Frontal cortex (tissue), 3 donors: ENCODE measurements at regions not wholly inside any gene's neighbourhood (a gene's known extent, or its start where the extent isn't known, plus 50 kb on each side); places are given as distances from the start of the nearest gene placed in this dataset.
"Not testable (repeated sequence)": the region's sequence is repeated elsewhere in the genome, so short reads cannot be mapped to it uniquely, and the experiment has no call there.

Source experiments
- DNase-seq, 2 donors: peaks; one replicate each; pipeline ENCODE4 v3.0.0; 2012; ENCODE audit warnings: low spot score in 2 of 2
- FAIRE-seq: peaks from 2 replicates; lab custom pipeline; 2012; peaks lifted over from hg19 to GRCh38; lab: Jason Lieb, UNC
- donor health status: control.
- donor health status: control.
- donor health status: control.

DNA sequence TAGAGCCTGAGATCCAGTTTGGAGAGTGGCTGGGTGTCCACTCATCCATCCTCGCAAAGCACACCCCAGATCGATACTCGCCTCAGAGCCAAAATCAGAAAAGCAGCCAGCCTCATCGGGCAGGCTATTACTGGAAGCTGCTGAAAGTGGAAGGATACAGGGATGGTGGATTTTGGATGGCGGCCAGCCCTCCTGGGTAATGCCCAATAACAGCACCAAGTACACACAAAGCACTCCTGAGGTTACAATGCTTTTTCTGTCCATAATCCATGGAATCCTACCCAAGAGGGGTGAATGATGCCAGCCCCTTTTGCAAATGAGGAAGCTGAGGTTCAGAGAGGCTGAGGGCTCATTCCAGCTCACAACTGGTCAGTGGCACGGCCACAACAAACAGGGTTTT lies 93.1 kb upstream of the SLC6A11 start:
- no peak for DNase-seq
- no peak for FAIRE-seq

DNA sequence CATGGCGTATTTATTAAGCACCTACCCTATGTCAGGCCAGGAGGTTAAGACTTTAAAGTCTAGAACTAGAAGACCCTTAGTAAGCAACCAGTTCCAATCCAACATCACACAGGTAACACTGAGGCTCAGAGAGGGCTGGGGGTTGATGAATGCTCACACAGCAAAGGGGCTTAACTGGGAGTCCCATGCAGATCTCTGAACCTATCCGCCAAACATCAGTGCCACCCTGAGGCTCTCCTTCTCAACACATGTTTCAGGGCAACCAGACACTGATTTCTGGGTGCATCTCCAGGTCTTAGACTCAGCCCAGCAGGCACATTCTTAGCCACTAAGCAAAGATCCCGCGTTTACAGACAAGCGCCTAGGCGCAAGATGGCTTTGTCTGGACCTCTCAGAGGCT lies 92.0 kb upstream of the SLC6A11 start:
- DNase-seq (no peak), FAIRE-seq (no peak)

DNA sequence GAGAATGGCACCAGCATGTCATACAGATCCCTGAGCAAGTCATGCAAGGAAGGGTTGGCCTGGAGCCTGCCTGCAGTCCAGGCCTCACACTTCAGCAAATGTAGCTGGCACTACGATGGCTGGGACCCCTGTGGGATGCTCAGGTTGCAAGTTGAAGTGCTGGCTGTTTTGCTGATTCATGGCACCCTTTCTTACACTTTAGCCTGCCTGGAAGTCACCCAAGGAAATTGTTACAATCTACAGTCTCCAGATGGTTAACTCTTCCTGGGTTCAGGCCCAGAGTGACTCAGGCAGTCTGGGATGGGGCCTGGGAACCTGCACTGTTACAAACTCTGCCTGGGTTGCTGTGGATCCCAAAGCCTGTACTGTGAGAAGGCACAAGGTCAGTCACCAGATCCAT lies 91.0 kb upstream of the SLC6A11 start:
- FAIRE-seq, result no peak

DNA sequence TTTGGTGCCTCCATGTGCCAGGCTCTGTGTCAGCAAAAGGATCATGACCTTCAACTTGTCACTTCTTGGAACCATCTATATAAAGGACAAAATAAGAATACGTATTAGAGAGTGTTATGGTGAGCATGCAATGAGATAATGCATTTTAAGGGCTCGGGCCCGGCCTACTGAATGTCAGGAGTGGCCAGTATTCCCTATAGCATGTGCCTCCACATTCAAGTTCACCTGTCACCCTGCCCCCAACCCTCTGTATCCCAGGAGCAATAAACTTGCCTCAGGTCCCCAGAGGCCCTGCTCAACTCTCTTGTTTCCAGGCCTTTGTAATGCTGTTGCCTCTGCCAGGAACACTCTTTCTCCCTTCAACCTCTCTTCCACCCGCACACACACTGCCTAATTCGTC lies 90.2 kb upstream of the SLC6A11 start:
- FAIRE-seq (no peak), DNase-seq (no peak)

More for the DNA sequence above, 91.0 kb upstream of the SLC6A11 start:
- DNase-seq, result no peak

DNA sequence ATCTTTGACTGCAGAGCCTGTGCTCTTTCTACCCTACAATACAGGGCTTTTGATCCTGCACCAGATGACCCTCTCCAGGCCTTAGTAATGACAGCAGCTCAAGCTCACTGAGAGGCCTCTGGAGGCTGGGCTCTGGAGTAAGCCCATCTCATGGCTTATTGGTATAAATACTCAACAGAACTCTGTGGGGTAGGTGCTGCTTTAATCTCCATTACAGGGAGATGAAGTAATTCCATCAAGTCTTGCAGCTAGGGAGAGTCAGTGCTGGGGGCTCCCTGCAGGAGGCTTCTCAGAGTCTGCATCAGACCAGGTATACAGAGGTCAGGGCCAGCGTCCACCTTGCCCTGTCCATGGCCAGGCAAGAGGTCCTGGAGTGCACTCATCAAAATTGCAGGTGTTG lies 89.2 kb upstream of the SLC6A11 start:
- no peak for DNase-seq
- no peak for FAIRE-seq

DNA sequence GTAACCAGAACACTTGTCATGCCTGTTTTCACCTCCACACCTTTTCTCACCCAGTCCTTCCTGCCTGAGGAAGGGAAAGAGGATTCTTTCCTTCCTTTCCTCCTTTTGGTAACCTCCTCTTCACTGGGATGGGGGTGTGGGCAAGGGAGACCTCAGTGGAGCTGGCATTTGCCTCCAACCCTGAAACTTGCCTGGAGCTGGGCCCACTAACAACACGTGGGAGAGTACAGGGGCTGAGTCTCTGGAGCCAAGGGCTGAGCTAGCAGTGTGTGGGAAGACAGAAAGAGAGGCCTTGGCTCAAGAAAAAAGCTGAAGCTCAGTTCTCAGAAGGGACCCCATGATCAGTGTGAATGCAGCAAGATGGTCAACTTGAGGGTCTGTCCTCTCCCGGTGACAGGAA lies 86.6 kb upstream of the SLC6A11 start:
- no peak for FAIRE-seq
- DNase-seq, result no peak

DNA sequence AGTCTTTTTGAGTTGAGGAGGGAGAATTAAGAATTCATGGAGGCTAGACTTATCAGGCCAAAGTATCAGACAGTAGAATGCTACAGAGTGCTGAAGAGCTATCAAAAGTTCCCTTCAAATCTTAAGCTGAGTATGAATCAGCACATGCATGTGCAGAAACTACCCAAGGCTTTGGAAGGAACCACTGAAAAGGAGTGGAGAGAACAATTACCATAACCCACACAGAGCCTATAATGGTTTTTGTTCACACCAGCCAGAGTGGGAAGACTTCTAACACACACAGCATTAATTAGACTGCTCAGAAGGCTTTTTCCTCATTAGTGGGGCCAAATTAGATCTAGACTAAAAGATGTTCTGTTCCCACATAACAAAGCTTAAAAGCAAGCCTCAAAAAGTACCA lies 83.7 kb upstream of the SLC6A11 start:
- no peak for FAIRE-seq

DNA sequence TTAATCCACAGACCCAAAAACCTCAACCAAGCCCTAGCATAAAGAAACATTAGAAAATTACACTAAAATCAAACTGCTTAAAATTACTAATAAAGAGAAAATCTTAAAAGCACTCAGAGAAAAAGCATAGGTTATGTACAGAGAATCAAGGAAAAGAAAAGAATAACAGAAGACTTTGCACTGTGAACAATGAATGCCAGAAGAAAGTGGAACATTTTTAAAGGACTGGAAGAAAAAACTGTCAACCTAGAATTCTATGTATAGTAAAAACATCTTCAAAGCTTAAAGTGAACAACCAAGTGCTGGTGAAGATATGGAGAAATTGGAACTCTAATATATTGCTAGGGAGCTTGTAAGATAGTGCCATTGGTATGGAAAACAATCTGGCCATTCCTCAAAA lies 82.7 kb upstream of the SLC6A11 start:
- no peak for FAIRE-seq
- no peak for DNase-seq

More for the DNA sequence above, 83.7 kb upstream of the SLC6A11 start:
- DNase-seq, result no peak

DNA sequence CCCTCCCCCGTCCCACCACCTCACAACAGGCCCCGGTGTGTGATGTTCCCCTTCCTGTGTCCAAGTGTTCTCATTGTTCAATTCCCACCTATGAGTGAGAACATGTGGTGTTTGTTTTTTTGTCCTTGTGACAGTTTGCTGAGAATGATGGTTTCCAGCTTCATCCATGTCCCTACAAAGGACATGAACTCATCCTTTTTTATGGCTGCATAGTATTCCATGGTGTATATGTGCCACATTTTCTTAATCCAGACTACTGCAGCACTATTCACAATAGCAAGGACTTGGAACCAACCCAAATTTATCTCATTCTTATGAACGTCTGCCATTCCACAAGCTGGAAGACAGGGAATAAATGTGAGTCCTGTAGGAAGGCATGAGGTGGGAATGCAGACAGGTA lies 79.6 kb upstream of the SLC6A11 start:
- not testable (repeated sequence) for FAIRE-seq, DNase-seq

DNA sequence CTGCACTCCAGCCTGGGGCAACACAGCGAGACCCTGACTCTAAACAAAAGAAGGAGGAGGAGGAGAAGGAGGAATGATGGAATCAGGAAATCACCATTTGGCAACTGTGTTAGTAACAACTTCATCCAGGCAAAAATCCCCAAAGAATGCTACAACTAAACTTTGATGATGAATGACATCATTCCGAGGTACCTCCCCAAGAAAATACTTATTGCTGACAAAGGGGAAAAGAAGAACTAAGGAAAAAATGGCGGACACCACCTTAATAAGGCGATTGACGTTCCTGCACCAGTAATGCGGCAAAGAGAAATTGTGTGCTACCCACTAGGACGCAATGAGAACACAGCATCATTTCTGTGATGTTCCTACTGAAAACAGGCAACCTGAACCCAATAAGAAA lies 78.2 kb upstream of the SLC6A11 start:
- DNase-seq (no peak), FAIRE-seq (no peak)

DNA sequence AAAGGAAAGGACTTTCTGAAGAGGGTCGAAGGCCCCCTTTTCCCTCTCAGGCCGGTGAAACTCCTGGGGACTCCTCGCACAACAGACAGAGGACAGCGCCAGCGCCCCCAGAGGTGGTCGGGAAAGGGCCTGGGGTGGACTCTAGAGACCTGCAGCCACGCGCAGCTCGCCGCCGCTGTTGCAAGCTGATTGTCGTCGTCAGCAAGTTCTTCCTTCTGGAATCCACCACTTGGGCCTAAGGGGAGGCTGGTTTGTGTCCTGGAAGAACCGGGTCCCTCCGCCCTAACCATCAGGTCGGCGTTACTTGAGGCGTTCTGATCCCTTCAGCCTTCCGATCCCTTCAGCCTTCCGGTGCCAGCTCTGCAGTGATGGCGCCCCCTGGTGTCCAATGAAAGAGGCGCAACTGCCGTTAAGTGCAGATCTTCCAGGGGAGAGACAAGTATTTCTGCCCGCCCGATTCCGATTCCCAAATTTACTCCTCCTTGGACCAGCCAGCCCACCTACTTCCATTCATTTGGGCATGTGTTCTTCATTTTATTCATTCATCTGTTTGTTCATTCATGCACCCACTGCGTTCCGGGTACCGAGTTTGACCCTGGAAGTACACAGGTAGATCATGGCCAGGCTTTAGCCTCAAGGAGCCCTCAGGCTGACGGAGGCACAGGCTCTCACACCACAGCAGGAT lies 77.2 kb upstream of the SLC6A11 start:
- peak; percentile 23 to 64 for DNase-seq
- no peak for FAIRE-seq

DNA sequence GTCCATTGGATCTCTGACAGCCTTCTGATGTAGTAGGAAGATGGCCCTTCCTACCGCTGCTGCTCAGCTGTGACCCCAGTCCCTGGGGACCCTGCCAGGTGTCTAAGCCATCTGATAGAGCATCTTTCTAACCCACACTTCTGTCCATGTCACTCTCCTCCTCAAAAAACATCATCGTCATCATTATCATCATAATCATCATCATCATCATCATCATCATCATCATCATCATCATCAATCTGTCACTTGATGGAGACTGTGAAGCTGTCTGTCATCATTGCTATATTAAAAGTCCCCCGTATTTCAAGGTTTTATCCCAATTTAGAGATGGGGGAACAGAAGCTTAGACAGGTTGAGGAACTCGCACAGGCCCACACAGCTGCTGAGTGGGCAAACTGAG lies 75.1 kb upstream of the SLC6A11 start:
- DNase-seq, result no peak
- FAIRE-seq, result no peak

DNA sequence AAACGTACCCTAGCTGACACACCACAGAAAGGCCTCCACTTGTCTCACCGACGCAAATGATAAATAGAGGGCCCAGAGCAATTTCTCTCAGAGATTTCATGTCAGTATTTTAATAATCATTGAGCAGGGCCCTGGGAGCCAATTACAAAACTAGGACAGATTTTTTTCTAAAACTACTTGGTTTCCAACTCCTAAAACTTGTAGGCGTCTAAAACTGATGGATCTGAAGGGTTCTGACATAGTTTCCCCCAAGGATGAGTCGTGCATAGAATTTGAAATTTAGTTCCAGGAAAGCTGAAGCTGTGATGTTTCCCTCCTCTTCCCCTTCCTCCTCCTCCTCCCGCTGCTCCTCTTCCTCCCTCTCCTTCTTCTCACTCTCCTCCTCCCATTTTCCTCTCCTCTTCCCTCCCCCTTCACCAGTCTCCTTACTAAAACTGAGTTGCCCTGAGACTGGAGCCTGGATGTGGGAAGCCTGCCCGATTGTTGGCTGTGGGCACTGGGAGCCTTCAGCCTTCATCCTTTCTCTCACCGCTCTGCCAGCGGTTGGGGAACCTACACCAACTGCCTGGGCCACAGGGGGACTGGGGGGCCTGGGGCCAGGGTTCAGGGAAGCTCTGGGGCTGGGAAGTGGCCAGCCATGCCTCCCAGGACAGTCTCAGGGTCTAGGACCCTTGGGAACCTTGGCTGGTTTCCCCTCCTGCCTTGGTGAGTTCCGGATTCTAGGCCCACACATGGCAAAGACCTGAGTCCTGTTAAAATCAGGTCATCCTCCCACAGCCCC lies 73.9 kb upstream of the SLC6A11 start:
- FAIRE-seq, result no peak
- DNase-seq, result no peak

DNA sequence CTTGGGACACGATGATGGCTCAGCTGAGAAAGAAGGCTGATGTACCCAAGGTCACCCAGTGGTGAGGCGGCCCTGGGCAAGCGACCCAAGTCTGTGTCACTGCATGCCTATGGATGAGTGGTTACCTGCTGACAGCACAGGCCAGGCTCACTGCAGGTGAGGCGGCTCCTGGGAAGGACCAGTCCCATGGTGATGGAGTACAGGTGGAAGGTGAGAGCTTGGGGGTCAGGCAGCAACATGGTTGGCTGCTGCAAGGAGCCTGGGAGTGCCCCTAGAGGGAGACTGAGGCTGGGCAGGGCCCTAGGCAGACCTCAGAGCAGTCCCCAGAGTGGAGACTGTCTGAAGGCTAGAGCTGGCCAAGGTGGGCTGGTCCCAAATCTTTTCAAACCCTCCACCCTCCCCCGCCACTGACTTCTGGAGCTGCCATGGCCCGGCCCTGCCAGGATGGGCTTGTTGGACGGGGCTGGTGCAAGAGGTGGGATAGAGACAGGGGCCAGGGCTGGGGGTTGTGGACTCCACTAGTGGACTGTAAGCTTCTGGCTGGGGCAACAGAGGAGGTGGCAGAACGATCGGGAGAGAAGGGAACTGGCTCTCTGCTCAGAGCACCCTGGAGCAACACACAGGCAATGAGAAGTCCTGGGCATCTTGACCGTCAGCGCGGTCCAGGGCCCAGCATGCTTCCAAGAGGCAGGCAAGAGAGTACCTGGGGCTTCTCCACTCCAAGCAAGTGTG lies 72.5 kb upstream of the SLC6A11 start:
- DNase-seq (no peak), FAIRE-seq (no peak)

DNA sequence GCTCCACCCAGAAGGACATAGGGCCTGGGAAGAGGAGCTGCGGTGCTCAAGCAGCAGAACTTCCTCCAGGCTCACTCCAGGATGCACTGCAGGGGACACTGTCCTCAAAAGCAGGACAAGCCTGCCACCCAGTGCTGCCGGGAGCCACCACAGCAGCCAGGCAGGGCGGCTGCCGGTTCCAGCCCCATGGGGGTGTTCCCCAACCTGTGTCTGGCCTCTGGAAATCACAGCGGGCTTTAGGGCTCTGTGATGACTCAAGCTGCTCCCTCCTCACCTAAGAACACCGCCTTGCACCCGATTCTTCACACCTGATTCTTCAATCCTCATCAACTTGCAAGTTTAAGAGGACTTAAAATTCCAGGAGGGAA lies 71.9 kb upstream of the SLC6A11 start:
- no peak for FAIRE-seq
- DNase-seq, result no peak

DNA sequence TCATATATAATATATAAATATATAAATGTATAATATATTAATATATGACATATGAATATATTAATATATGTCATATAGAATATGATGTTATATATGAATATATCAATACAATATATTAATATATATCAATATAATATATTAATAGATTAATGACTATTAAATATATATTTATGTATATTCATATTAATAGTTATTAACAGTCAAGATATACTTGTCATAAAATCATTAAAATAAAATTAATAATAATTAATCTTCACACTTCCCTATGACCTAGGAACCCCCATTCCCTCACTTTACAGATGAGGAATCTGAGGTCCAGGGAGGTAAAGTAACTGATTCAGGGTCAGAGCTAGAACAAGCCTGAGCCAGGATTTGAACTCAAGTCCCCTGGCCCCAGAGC lies 70.6 kb upstream of the SLC6A11 start:
- no peak for FAIRE-seq
- no peak for DNase-seq

DNA sequence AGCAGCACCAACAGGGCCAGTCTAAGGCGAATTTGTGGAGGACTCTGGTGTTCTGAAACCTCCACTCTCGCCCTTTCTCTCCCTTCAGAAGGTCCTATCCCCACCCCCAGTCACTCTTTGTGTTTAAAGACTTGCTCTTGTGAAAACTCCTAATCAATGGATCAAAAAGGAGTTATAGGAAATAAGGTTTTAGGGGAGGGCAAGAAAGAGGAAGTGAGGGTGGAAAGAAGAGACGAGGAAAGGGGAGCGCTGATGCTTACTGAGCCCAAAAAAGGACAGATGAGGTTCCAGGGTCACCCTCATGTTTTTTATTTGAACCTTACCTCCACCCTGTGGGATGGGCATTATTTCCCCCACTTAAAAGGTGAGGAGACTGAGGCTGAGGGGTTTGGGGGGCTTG lies 70.0 kb upstream of the SLC6A11 start:
- no peak for DNase-seq
- FAIRE-seq, result no peak

DNA sequence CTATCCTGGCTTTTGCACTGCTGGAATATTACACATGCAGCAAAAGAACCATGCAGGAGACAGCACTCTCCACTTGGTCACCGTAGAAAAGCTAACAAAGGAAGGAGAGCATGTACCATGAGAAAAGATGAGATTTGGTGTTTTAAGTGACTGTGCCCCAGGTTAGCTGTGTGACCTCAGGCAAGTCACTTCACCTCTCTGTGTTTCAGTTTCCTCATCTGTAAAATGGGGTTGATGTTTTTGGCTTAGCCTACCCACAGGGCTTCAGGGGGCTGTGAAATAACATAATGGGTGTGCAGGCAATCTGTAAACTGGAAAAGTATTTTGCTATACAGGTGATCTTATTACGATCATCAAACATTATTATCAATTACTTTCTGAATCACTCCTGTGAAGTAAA lies 69.3 kb upstream of the SLC6A11 start:
- FAIRE-seq (no peak), DNase-seq (no peak)

DNA sequence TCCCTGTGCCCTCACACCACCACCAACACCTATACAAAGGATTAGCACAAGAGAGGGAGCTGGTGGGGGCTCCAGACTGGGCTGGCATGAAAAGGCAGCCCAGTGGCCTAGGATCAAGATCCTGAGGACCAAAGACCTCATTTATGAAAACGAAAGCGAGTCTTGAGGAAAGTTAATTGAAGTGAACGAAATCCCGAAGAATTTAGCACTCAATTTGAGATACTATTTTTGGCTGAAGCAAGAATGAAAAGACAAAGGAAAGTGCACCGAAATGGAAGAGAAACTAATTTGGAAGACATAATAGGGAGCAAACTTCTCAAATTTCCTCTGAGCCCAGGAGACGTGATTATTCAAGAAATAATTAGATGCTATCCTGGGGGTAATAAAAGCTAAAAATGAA lies 68.7 kb upstream of the SLC6A11 start:
- FAIRE-seq (no peak), DNase-seq (no peak)

DNA sequence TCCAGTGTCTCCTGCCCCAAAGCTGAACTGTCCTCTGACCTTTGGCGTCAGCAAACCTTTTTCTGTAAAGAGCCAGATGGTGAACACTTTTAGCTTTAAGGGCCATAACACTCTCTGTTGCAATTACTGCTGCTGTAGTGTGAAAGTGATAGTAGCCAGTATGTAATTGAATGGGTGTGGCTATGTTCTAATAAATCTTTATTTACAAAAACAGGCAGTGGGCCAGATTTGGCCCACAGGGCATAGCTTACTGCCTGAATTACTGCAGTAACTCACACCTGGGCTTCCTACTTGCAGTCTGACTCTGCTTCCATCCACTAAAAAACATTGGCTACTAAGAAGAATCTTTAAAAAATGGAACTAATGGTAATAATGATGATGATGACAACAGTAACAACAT lies 68.0 kb upstream of the SLC6A11 start:
- DNase-seq, result no peak
- FAIRE-seq, result no peak

DNA sequence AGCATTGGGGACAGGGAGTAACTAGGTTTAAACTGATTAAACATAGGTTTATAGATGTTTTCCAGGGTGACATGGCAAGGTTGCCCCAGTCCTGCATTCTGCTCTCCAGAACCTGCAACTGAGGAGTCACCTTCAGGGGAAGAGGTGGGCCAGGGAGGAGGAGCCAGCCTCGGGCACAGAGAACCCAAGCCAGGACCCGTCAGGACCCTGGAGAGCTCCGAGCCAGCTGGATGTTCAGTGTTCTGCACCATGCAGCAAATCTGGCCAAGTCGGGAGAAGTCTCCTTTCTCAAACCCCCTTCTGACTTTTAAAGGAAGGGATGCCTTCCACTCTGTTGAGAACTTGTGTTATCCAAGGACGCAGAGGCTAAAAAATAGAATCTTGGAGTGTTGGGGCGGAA lies 62.1 kb upstream of the SLC6A11 start:
- FAIRE-seq (no peak), DNase-seq (no peak)
